ENCODE measurements at regions not wholly inside any gene's neighbourhood (a gene's known extent, or its start where the extent isn't known, plus 50 kb on each side); places are given as distances from the start of the nearest gene placed in this dataset.
"Not testable (repeated sequence)": the region's sequence is repeated elsewhere in the genome, so short reads cannot be mapped to it uniquely, and the experiment has no call there.

- no peak for DNase-seq
Observed at GRCh38 chr1:43108080-43108479, 64.0 kb downstream of the EBNA1BP2 start.

GRCh38 chr1:43107664-43108063, 64.4 kb downstream of the EBNA1BP2 start:
- DNase-seq: no peak

- DNase-seq: no peak
Observed at GRCh38 chr1:43104027-43104763, 67.9 kb downstream of the EBNA1BP2 start.

- peak; percentile 57 for DNase-seq
Observed at GRCh38 chr1:43101061-43101460, 71.0 kb downstream of the EBNA1BP2 start.

GRCh38 chr1:43098200-43098599, 73.9 kb downstream of the EBNA1BP2 start:
- DNase-seq: no peak

- DNase-seq: not testable (repeated sequence)
Observed at GRCh38 chr1:43096528-43096927, 75.6 kb downstream of the EBNA1BP2 start.

GRCh38 chr1:43090812-43091211, 81.3 kb downstream of the EBNA1BP2 start:
- not testable (repeated sequence) for DNase-seq

- DNase-seq: not testable (repeated sequence)
Observed at GRCh38 chr1:43090157-43090556, 81.9 kb downstream of the EBNA1BP2 start.

GRCh38 chr1:43083375-43083891, 88.7 kb downstream of the EBNA1BP2 start:
- no peak for DNase-seq

- DNase-seq: no peak
Observed at GRCh38 chr1:43082740-43083139, 89.3 kb downstream of the EBNA1BP2 start.

GRCh38 chr1:43077273-43077672, 94.8 kb downstream of the EBNA1BP2 start:
- no peak for DNase-seq

GRCh38 chr1:43074709-43075108, 97.4 kb downstream of the EBNA1BP2 start:
- no peak for DNase-seq

GRCh38 chr1:43074244-43074643, 97.8 kb downstream of the EBNA1BP2 start:
- DNase-seq: no peak

GRCh38 chr1:43073490-43074230, 98.4 kb downstream of the EBNA1BP2 start:
- DNase-seq: peak; percentile 26

GRCh38 chr1:43072314-43072713, 99.8 kb downstream of the EBNA1BP2 start:
- DNase-seq: no peak

GRCh38 chr1:43071241-43071640, 100.8 kb downstream of the EBNA1BP2 start:
- DNase-seq: no peak

- no peak for DNase-seq
Observed at GRCh38 chr1:43069461-43070050, 102.5 kb downstream of the EBNA1BP2 start.

GRCh38 chr1:43068911-43069310, 103.2 kb downstream of the EBNA1BP2 start:
- no peak for DNase-seq

GRCh38 chr1:43067977-43068751, 103.9 kb downstream of the EBNA1BP2 start:
- DNase-seq: peak; percentile 15

GRCh38 chr1:43067233-43067745, 104.8 kb downstream of the EBNA1BP2 start:
- DNase-seq: no peak

- DNase-seq: no peak
Observed at GRCh38 chr1:43066578-43066977, 105.5 kb downstream of the EBNA1BP2 start.

GRCh38 chr1:43065616-43066399, 106.3 kb downstream of the EBNA1BP2 start:
- DNase-seq: no peak
